NCI-H1436 (cell line): ENCODE measurements at regions not wholly inside any gene's neighbourhood (a gene's known extent, or its start where the extent isn't known, plus 50 kb on each side); places are given as distances from the start of the nearest gene placed in this dataset.
"Not testable (repeated sequence)": the region's sequence is repeated elsewhere in the genome, so short reads cannot be mapped to it uniquely, and the experiment has no call there.

ENCODE experiments used
- DNase-seq: peaks from one replicate; lab custom pipeline; 2025; lab: John Stamatoyannopoulos, UW

DNA sequence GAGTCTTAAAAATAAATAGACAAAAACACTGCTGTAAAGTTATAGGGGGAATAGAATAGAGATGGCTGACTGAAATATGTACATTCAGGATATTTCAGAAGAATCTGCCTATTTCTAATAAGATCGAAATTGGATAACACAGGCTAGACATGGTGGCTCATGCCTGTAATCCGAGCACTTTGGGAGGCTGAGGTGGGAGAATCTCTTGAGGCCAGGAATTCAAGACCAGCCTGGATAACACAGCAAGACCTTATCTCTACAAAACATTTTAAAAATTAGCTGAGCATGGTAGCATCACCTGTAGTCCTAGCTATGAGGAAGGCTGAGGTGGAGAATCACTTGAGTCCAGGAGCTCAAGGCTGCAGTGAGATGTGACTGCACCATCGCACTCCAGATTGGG is 146.6 kb upstream of the CCDC150 start:
- DNase-seq, result no peak

DNA sequence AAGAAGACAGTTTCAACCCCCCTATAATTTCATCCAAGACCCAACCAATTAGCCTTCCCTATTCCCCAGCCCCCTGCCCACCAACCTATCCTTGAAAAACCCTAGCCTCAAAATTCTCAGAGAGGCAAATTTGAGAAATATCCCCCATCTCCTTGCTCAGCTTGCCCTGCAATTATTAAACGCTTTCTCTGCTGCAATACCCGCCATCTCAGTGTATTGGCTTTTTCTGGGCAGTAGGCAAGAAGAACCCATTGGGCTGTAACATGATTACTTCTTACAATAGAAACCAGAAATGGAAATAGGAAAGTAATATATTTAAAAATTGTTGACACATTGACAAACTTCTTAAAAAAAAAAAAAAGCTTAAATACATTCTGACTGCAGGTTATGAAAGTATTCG is 140.6 kb upstream of the CCDC150 start:
- DNase-seq, result no peak

DNA sequence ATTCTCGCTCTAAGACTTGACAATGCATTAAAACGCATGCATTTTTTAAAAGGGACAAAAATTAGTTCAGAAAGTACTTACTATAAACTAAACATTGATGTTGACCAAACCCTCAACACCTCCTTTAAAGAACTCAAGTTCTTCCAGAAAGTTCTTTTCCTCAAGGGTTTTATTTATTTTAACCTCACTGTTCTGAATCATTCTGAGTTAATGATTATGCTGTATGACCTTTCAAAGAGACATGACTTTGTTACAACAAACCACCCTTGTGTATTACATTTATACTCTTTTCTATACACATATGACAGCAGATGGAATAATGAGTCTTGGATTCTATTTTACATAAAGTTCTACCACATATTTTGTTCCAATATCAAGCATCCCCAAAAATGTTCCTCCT is 139.8 kb upstream of the CCDC150 start:
- DNase-seq, result no peak

DNA sequence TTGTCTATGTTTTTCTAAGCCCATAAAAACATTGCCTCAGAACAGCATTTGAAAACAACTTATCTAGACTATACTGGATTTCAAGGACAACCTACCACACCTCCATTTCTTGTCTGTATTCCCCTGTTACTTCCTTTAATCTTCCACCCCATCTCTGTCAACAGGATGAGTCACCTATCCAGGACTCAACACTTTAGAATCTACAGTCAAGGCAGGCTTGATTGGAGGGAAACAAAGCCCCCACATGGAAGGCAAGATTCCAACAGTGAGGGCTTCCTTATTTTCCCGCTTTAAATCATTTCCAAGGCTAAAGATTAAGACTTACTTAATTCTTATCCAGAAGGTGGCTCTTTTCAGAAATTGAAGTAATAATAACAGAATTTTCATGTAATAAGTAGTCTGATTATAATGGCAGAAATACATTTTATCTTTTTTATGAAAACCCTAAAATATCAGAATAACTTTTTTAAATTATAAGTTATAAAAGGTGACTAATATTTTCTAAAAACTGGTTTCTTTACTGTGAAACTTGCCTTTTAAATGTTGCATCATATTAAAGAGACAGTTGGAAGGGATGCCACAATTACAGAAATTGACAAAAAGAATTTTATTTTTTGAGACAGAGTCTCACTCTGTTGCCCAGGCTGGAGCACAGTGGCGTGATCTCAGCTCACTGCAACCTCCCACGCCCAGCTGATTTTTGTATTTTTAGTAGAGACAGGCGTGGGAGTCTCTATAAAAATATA is 138.7 kb upstream of the CCDC150 start:
- DNase-seq, result no peak

DNA sequence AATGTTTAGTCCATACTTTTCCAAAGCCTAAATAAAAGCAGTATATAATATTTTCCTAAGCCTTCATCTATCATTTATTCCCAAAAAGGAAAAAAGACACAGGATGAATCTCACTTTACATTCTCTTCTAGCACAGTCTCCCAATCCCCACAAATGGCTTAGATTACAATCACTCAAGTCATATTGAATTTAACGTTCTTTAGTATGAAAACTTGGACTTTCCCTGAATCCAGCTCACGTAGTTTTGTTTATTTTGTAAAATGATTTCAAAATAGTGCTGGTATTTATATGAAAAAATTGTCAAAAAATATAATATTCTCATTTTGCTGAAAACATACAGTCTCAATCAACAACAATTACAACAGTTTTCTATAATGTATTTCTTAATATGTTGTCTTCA is 137.7 kb upstream of the CCDC150 start:
- no peak for DNase-seq

DNA sequence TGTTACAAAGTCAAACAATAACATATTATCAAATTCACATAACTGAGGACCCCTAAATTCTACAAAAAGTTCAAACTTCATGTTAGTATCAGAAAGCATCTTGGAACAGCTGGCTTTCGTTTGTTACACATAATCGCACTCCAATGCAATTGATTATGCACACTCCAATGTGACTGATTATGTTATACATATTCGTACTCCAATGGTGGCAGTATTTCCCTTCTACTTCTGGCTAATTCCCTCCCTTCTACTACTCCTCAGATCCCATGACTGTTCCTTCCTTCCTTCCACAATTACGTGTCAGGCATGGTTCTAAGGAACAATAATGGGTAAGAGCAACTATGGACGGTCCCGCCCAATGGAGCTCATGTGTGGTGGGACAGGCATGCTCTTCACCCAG is 137.1 kb upstream of the CCDC150 start:
- no peak for DNase-seq

DNA sequence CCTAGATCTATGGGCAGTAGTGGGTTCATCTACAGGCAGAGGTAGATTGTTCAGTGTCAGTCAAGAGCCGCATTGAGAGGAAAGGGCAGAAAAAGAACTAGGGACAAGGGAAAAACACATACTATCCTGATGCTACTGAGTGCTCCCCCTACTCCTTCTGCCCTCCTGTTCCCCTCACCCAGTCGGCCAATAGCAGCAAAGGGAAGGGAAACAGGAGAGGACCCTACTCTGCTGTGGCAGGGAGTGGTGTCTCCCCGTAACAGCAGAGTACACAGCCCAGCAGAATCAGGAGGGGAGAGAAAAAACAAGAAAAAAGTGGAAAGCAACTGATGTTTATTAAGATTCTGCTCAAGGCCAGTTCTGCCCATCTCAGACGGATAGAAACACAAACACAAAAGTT is 136.1 kb upstream of the CCDC150 start:
- DNase-seq, result no peak

DNA sequence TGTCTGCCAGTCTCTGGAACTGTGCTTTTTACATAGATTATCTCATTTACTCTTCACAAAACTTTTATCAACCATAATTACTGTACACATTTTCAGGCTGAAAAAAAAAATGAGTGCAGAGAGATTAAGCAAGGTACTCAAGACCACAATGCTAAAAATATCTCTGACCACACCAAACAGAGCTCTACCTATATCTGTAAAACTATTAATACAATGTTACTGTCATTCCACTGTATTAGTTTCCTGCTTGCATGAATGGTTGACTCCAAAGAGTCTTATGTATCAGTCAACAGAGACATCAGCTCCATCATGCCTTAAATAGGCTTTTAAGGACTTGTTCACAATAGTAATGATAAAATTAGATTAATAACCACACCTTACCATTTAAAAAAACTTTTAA is 134.7 kb upstream of the CCDC150 start:
- no peak for DNase-seq

DNA sequence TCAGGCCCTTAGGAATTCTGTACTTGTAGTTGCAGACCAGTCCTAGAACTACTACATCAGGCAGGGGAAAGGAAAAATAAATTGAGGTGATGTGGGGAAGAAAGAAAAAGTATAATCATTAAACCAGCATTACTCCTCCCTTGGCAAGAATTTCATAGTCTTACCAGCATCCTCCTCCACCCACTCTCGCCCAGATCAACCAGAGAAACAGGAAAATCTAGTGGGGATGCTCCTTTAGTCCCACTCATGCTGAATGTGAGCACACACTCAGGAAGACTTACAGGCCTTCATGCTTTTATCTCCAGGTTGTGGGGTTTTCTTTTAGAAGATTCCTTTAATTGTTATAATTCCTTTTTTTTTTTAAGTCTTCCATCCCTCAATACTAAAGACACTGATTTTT is 129.3 kb upstream of the CCDC150 start:
- no peak for DNase-seq

DNA sequence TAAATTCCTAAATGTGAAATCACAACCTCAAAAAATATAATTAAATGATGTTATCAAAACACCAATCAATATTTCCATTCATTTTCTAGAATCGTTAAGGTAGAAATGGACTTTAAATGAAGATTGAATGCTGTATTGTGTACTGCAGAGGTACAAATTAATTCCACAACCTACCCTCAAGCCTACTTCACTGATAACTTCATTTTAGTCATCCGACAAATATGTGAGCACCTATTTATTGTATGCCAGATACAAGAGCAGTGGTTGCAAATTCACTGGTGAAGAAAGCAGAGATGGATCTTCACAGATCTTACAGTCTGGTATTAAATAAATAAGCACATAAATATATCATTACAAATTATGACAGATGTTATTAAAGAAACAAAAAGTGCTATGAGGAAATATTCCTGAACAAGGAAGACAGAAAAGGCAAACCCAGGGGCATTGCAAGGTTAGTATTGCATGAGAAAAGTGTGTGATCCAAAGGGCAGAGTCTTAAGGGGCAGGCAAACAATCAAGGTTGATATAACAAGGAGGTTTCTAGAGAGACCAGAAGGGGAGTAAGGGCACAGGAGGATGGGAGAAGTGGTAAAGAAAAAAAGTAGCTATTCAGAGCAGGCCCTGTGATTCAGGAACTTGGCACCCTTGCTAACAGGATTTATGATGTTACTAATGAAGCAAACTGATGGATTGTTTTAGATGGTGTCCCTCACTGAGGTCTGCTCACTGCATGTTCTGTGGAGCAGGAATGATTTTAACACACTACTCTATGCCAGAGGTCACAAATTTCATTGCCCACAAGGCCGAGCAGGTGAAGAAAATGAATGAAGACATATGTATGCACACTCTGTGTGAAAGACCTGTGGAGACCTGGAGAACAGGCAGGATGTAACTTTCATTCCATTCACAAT is 128.0 kb upstream of the CCDC150 start:
- DNase-seq, result no peak

DNA sequence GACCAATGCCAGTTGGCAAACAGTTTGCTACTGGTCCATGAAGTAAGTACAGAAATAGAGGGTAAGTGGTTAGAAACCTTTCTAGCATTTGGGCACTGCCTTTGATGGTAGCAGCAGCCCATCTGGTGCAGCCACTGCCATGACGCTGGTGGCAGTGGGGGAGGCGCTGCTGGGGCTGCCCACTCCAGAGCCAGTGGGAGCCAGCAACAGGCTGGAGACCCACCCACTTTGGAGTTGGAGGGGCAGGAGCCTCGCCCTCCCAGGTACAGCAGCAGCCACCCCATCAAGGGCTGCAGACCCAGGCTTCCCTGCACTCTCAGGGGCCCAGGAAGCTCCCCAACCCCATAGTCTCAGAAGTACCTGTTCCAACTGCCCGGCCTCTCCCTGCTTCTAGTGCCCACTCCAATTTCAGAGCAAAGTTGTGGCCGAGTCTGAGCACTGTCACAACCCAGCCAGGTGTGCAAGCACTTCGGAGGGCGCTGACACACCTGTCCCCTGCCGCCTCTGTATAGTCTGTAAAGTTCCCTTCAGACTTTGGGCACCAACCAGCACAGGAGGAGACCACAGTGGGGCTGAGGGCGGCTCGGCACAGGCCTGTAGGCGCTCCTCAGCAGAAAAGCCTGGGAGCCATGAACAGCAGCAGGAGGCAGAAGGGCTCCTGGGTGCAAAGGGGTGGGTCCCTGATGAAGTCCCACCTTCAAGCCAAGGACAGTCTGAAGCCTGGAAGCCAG is 125.6 kb upstream of the CCDC150 start:
- DNase-seq, result no peak

DNA sequence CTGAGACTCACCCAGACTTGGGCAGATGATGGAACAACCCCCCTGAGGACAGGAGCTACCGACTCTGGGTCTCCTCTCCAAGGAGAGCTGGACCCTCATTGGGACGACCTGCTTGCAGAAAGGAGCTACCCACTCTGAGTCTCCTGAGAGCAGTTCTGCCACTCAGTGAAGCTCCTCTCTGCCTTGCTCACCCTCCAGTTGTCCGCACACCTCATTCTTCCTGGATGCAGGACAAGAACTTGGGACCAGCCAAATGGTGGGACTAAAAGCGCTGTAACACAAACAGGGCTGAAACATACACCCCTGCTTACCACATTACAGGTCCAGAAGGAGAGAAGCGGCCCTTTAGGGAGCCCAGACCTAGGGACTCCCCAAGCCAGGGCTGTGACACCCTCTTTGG is 124.9 kb upstream of the CCDC150 start:
- DNase-seq, result no peak

DNA sequence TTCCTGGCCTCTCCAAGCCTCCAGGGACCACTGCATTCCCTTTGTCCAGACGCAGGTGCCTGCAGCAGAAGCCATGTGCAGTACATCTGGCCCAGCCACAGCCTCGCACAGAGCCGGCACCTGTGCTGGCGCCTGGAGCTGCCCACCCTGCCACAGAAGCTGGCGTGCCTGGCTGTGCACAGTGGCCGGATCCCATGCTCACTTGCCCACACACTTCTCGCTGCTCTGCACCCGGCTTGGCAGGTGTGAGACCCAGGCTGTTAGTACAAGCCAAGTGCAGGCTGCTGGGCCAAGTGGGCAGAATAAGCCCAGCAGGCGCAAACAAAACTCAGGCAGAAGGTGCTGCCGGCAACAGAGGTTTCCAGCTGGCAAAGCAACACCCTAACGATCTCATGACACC is 124.5 kb upstream of the CCDC150 start:
- no peak for DNase-seq

DNA sequence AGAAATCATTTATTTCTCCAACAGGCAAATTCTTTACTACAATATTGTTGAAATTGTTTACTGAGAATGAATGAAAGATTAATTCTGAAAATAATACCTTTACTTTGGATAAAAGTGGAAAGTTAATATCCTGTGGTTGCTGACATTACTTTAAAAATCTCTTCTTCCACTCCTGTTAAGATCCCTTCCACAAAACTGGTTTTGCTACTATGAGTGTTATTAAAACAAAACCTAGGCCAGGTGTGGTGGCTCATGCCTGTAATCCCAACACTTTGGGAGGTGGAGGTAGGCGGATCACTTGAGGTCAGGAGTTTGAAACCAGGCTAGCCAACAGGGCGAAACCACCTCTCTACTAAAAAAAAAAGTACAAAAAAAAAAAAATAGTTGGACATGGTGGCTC is 123.9 kb upstream of the CCDC150 start:
- DNase-seq, result no peak

DNA sequence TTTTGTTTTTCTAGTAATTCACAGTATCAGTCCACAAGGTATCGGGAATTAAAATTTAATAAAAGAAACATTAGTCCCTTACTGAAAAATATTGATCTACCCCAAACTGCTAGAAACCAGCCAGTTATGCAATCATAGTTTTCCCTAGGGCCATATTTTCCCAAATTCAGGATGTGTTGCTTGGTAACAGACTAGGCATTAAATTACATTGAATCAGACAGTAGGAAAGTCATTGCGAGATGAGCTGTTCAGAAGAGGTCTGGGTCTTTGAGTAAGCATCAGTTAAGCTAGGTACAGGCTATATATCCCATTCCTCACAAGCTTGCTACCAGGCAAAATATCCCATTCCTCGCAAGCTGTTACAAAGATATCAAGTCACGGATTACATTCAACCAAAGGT is 123.0 kb upstream of the CCDC150 start:
- no peak for DNase-seq

DNA sequence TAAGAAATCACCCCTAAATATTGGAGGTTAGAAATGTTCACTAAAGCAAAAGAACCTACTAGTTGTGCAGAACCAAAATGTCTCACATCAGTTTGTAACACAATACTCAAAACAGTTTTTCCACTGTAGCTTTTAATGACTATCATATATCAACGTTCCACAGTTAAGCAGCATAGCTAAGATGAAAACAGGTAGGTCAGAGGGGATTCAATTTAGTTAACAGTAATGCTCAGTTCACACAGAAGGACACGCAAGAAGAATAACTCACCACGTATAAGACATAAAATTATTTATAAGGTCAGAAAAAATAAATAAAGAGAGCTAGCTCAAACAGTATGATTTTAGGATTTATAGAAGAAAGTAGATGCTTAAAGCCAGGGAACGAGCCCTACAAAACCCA is 118.9 kb upstream of the CCDC150 start:
- DNase-seq, result no peak

DNA sequence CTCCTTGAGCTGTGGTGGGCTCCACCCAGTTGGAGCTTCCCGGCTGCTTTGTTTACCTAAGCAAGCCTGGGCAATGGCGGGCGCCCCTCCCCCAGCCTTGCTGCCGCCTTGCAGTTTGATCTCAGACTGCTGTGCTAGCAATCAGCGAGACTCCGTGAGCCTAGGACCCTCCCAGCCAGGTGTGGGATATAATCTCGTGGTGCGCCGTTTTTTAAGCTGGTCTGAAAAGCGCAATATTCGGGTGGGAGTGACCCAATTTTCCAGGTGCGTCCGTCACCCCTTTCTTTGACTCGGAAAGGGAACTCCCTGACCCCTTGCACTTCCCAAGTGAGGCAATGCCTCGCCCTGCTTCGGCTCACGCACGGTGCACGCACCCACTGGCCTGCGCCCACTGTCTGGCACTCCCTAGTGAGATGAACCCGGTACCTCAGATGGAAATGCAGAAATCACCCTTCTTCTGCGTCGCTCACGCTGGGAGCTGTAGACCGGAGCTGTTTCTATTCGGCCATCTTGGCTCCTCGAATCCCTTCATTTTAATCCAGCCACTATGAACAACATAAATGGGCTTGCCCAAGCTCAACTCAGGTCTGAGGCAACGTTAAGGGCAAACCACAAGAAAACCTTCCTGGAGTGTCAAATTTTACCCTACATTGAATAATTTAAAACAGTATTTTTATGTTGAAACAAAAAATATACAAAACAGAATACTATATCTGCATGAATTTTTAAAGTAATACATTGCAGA is 112.4 kb upstream of the CCDC150 start:
- not testable (repeated sequence) for DNase-seq

DNA sequence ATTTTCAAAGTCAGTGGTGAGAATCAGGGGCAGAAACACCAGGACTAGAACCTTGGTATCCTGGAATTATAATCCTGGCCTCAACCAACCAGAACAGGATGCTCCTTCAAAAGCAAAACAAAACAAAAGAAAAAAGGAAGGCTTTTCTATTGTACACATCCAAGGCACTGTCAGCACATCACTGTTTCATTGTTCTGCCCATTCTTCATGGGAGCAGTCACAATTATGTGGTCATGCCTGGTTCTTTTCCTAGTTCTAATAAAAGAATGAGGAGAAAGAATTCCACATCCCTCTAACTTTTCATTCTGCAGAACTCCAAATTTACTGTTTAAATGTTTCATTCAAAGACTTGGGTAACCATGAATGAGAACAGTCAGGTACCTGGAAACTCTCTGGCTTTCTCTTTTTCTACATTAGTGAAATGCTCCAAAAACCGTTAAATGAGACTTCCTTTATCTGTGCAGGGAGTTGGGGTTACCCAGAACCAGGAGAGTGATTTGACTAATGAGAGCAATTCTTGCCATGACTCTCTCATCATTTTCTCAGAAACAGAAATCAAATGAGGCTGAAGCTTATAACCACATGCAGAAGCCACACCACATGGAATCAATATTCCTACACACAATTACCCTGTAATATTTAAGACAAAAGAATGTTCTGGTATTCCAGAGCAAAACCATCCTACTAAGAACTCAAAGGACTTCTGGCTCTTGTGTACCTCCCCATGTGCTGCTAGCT is 110.9 kb upstream of the CCDC150 start:
- no peak for DNase-seq

DNA sequence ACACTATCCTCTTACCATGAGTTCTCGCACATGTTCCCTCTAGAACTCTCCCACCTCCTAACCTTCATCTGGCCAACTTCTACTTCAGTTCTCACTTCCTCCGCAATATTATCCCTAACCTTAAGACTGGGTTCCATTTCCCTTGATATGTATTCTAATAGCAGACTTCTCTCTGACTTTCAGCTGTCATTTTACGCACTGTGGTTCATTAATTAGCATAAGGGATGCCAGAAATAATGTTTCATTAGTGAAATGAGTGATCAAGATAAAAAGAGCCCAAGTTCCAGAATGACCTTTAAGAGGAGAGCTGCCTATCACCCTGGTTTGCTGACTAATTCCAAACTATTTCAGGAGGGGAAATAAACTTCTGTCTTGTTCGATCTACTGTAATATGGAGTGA is 108.6 kb upstream of the CCDC150 start:
- DNase-seq, result no peak

DNA sequence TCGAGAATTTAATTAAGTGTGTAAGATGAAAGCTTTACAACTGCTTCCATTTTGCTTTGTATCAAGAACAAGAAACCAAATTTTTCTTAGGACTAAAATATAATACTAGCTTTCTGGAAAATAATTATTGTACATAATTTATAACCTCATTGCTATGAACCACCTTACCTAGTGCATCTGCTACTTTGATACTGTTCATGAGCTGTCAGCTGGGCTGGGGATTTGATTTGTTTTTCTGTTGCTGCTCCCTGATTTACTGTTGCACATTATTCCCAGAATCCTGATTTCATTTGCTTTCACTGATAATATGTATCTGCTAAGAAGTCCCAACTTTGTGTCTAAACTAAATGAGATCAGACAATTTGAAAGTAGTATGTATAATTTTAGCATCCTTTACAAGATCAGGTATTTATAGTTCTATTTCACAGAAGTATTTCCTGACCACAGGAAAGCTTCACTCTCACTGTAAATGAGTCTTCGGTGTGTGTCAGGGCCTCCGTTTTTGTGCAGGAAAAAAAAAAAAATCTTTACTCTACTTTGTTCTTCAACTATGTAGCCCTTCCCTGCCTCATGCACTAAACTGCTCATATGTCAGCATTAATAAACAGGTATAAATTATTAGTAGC is 105.6 kb upstream of the CCDC150 start:
- no peak for DNase-seq

DNA sequence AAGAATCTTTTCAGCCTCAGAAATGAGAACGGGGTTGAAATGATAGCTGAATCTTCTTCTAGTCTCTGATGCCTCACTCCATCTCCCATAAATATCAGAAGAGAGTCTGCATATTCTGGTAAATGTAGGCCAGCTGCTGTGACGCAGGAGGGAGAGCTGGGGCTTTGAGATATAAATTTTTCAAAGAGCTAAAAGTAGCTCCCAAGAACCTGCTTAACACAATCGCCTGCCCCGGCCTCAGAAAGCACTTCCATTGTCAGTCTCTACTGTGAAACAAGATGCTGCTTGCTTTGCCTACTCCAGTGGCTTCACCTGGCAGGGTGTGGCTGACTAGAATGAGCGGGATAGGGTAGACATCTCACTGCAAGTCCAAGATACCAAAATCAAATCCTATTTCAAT is 105.0 kb upstream of the CCDC150 start:
- DNase-seq, result no peak
